Panc1 (cell line): ENCODE measurements at regions not wholly inside any gene's neighbourhood (a gene's known extent, or its start where the extent isn't known, plus 50 kb on each side); places are given as distances from the start of the nearest gene placed in this dataset.

Source experiments
- CTCF ChIP-seq: fragments of 450-650 bp; IDR thresholded peaks from 2 replicates; pipeline ENCODE4 v1.5.1; 2017; ENCODE audit warnings: mild to moderate bottlenecking
- POLR2AphosphoS5 ChIP-seq: IDR thresholded peaks from 2 replicates; pipeline ENCODE4 v1.6.1; 2012; ENCODE audit warnings: mild to moderate bottlenecking, low read depth, low read length, moderate library complexity
- REST ChIP-seq, 2 experiments: IDR thresholded peaks; 2 replicates each; pipeline ENCODE4 v1.6.1; 2011 to 2012; ENCODE audit warnings: low read depth in 2 of 2, control low read depth in 1 of 2, low read length in 1 of 2, mild to moderate bottlenecking in 1 of 2, moderate library complexity in 1 of 2; ENCODE audit not compliant: insufficient read depth in 1 of 2
- SIN3A ChIP-seq: IDR thresholded peaks from 2 replicates; pipeline ENCODE4 v1.6.1; 2012; ENCODE audit warnings: low read depth, mild to moderate bottlenecking, low read length, moderate library complexity, borderline replicate concordance; ENCODE audit not compliant: insufficient read depth
- TCF7L2 ChIP-seq: IDR thresholded peaks from 2 replicates; pipeline ENCODE4 v1.6.1; 2011; ENCODE audit warnings: mild to moderate bottlenecking, low read depth, low read length, inconsistent platforms

GRCh38 chr7:125154930-125155329, 225.3 kb upstream of the POT1 start:
- TF ChIP-seq POLR2AphosphoS5 (no peak), CTCF (no peak), REST (IDR thresholded peaks at IDR 0.05; ENCODE audit: insufficient read depth in 1 of 2, low read depth in 2 of 2, low read length in 1 of 2) (no peak), SIN3A (no peak), TCF7L2 (no peak)
